D721Med (cell line): ENCODE measurements at regions not wholly inside any gene's neighbourhood (a gene's known extent, or its start where the extent isn't known, plus 50 kb on each side); places are given as distances from the start of the nearest gene placed in this dataset.

Experiments
- DNase-seq: peaks from one replicate; pipeline ENCODE4 v3.0.0; 2011; ENCODE audit warnings: low spot score; ENCODE audit not compliant: insufficient read length
- FAIRE-seq: peaks from 2 replicates; lab custom pipeline; 2011; peaks lifted over from hg19 to GRCh38; lab: Jason Lieb, UNC
- TF ChIP-seq, protein P1 (sequence below): IDR thresholded peaks from 2 replicates; pipeline ENCODE4 v1.5.1; 2012; ENCODE audit warnings: mild to moderate bottlenecking, control low read depth; ENCODE audit not compliant: insufficient read depth; ENCODE audit errors: missing control alignments

DNA sequence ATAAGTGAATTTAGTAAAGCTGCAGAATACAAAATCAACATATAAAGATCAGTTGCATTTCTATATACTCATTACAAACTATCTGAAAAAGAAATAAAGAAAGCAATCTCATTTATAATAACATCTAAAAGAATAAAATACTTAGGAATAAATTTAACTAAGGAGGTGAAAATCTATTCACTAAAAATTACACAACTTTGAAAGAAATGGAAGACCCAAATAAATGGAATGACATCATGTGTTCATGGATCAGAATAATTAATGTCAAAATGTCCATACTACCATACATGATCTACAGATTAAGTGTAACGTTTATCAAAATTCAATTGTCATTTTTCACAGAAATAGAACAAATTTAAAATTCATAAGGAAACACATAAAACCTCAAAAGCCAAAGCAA, 194.9 kb downstream of the TINAG start:
- no peak for FAIRE-seq
- DNase-seq = no peak
- TF ChIP-seq, protein P1, sequence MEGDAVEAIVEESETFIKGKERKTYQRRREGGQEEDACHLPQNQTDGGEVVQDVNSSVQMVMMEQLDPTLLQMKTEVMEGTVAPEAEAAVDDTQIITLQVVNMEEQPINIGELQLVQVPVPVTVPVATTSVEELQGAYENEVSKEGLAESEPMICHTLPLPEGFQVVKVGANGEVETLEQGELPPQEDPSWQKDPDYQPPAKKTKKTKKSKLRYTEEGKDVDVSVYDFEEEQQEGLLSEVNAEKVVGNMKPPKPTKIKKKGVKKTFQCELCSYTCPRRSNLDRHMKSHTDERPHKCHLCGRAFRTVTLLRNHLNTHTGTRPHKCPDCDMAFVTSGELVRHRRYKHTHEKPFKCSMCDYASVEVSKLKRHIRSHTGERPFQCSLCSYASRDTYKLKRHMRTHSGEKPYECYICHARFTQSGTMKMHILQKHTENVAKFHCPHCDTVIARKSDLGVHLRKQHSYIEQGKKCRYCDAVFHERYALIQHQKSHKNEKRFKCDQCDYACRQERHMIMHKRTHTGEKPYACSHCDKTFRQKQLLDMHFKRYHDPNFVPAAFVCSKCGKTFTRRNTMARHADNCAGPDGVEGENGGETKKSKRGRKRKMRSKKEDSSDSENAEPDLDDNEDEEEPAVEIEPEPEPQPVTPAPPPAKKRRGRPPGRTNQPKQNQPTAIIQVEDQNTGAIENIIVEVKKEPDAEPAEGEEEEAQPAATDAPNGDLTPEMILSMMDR = no peak

DNA sequence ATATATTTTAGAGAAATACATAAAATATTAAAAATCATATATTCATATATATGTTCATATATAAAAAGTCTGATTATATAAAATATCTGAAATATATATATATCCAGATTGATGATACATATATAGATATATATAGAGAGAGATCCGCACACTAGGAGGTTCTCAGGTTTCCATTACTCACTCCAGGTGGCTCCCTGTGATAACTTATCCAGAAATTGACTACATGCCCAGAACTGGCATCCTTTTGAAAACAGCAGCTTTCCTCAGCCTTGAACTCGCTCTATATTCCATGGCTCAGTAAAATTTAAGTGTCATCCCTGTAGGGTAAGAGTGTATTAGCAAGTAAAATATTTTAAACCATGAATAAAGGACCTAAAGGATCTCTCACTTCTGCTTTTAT, 206.8 kb downstream of the TINAG start:
- TF ChIP-seq, protein P1 = peak; percentile 51
- FAIRE-seq (no peak), DNase-seq (no peak)

DNA sequence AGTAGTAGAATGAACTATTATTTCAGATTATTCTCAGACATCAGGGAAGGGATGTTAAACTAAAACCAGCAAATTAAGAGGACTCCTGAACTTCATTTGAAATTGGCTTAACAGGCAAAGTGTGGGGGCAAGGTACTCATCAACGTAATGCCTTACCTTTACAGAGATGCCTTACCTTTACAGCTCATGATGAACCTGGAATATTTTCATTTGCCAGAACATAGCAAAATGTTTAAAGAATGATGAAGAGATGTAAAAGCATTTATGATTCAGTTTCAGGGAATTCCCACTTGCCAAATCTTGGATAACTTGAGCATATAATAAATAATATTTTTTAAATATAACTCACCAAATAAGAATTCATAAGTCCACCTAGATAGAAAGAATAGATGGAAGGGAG, 207.5 kb downstream of the TINAG start:
- TF ChIP-seq, protein P1 = no peak
- FAIRE-seq (no peak), DNase-seq (no peak)

DNA sequence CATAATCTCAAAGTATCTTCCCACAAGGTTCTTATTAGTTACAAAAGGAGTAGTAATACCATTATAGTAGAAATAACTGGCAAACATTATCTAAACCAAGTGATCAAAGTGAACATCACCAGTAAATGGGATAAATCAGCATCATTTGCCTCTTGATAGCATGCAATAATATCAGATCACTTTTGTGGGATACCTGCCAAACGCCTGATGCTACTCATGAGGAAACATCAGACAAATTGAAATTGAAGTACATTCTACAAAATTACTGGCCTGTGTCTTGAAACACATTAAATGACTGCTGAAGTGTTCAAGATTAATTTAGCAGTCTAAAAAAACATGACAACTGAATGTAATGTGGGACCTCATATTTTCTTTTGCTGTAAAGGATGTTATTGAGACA, 208.1 kb downstream of the TINAG start:
- DNase-seq = no peak
- TF ChIP-seq, protein P1 = no peak
- peak; percentile 77 for FAIRE-seq

DNA sequence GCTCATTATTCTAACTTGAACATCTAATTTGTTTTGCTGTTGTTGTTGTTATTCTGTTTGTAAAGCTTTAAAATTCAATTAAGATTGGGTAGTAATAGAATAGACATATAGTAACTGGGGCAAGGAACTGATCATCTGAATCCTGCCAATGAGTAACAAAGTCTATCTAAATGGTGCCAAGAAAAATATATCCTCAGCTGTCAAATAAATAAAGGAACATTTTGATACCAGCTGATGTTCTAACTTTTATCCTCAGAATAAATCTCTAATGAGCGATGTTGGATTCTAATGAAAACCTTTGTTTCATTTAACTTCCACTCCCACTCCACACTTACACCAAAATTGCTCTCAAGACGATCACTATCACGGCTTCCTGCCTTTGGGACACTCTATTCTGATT, 210.9 kb downstream of the TINAG start:
- FAIRE-seq = no peak
- DNase-seq = no peak
- TF ChIP-seq, protein P1 = no peak

DNA sequence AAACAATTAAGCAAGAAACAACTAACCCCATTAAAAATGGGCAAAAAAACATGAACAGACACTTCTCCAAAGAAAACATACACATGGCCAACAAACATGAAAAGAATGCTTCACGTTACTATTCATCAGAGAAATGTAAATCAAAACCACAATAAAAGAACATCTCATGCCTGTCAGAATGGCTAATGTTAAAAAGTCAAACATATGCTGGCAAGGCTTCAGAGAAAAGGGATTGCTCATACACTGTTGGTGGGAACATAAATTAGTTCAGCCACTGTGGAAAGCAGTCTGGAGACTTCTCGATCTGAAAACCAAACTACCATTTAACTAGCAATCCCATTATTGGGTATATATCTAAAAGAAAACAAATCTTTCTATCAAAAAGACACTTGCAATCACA, 217.5 kb downstream of the TINAG start:
- TF ChIP-seq, protein P1 = no peak
- DNase-seq (no peak), FAIRE-seq (no peak)

DNA sequence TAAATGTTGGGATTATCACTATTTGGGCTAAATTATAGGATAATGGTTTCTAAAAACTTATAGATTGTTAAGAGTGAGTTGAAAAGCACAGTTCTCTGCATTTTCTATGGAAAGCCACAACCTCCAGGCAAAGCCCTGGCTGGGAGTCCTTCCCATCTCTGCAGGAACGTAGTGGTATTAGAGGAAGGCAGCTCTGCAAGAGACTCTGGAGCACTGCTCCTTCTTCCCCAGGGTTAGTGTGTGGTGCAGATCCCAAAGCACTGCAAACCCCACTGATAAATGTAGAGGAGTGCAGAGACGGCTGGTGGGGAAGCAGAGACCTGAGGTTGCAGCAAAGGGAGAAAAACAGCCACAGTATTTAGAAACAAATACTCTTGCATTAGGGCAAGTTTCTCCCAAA, 225.3 kb downstream of the TINAG start:
- DNase-seq (no peak), FAIRE-seq (no peak)
- TF ChIP-seq, protein P1 = no peak
